Pancreas (tissue), 10 donors: ENCODE measurements at regions not wholly inside any gene's neighbourhood (a gene's known extent, or its start where the extent isn't known, plus 50 kb on each side); places are given as distances from the start of the nearest gene placed in this dataset.

Source experiments
- ATAC-seq, 4 donors: fragments of 200-7000 bp; cut with Tn5 transposase; one replicate each; pipeline versions ENCODE4 v1.8.0 to v1.9.1; 2020; ENCODE audit warnings: mild to moderate bottlenecking in 4 of 4, moderate library complexity in 4 of 4
- DNase-seq, 6 donors: peaks; one replicate each; pipeline ENCODE4 v3.0.0-alpha.2; 2020
- FAIRE-seq: peaks from 2 replicates; lab custom pipeline; 2012; peaks lifted over from hg19 to GRCh38; lab: Jason Lieb, UNC
- H3K27ac ChIP-seq, 4 donors: fragments of 200-600 bp; sonication (generic); 1 replicate in 3 of 4; 2 replicates in 1 of 4; pipeline versions ENCODE4 v1.5.0 to v1.8.0; 2020
- H3K27me3 ChIP-seq, 4 donors: fragments of 200-600 bp; one replicate each; pipeline ENCODE4 v1.8.0; 2021
- H3K36me3 ChIP-seq, 3 donors: fragments of 200-600 bp; sonication (generic) in 1 of 3; one replicate each; pipeline versions ENCODE4 v1.5.0 to v1.8.0; 2020 to 2021
- H3K4me1 ChIP-seq, 3 donors: fragments of 200-600 bp; one replicate each; pipeline ENCODE4 v1.8.0; 2021
- H3K4me3 ChIP-seq, 4 donors: fragments of 200-600 bp; sonication (generic) in 2 of 4; one replicate each; pipeline versions ENCODE4 v1.5.0 to v1.8.0; 2020 to 2021
- H3K9me3 ChIP-seq, 4 donors: fragments of 200-600 bp; one replicate each; pipeline ENCODE4 v1.8.0; 2021
- WGBS, 2 donors: extraction: QIAGEN DNeasy Blood & Tissue Kit; methylation state at CpG; one replicate each; pipeline ENCODE4 v1.1.7; 2013; 5-methylcytosine and 5-hydroxymethylcytosine counted together
- intact Hi-C, 3 donors: fragments of 100-400 bp; cut with DNase I; formaldehyde crosslinking; loops; one replicate each; pipeline versions ENCODE4 v1.11.1 to v1.14.2; 2022
- TF ChIP-seq, protein P1 (sequence below), 4 donors: fragments of 200-600 bp; sonication (generic) in 3 of 4; IDR thresholded peaks; one replicate each; pipeline versions ENCODE4 v1.5.0 to v1.8.0; 2021; ENCODE audit warnings: antibody characterized with exemption in 4 of 4
- donor health status: healthy with polysubstance abuse.
- donor health status: DM: no; HTN: no; CAD: no; lungs with moderate emphysema.
- donor health status: DM: no; HTN: no; CAD: no.
- donor health status: control.
- donor health status: control.
- donor health status: Bipolar disorder and iron deficiency.
- donor health status: DM: yes; HTN: yes; CAD: no.
- donor health status: DM: no; HTN: no; CAD: no.
- donor health status: DM: no; HTN: no; CAD: no.
- donor health status: DM: yes; HTN: yes; CAD: no.

DNA sequence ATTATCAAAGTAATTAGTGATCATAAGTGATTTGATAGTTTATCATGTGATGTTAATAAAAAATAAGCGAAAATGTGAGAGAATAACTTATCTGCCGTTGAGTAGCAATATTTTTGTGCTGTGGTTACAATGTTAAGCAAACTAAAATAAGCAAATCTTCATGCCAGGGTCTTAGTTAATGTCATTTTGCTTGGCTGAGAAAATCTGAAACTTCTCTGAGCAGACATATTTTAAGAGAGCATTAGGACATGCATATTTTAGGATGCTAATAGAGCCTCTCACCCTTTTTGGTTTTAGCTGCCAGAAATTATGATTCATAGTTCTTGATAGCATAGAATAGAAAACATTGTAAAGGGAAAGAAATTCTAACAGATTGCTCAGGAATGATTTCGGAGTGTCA lies 233.5 kb upstream of the ZEB2 start:
- no peak for FAIRE-seq
- TF ChIP-seq, protein P1, sequence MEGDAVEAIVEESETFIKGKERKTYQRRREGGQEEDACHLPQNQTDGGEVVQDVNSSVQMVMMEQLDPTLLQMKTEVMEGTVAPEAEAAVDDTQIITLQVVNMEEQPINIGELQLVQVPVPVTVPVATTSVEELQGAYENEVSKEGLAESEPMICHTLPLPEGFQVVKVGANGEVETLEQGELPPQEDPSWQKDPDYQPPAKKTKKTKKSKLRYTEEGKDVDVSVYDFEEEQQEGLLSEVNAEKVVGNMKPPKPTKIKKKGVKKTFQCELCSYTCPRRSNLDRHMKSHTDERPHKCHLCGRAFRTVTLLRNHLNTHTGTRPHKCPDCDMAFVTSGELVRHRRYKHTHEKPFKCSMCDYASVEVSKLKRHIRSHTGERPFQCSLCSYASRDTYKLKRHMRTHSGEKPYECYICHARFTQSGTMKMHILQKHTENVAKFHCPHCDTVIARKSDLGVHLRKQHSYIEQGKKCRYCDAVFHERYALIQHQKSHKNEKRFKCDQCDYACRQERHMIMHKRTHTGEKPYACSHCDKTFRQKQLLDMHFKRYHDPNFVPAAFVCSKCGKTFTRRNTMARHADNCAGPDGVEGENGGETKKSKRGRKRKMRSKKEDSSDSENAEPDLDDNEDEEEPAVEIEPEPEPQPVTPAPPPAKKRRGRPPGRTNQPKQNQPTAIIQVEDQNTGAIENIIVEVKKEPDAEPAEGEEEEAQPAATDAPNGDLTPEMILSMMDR (IDR thresholded peaks at IDR 0.05): no peak

GRCh38 chr2:144751142-144751905 lies 231.4 kb upstream of the ZEB2 start:
- Histone ChIP-seq H3K4me1 (no peaks in the 10 kb centered on the region), H3K4me3 (no peak overlapping the region), H3K36me3 (no peaks in the 10 kb centered on the region), H3K27me3 (no peaks in the 10 kb centered on the region), H3K9me3 (peaks cover 0 to 4% (median 0%) of the 10 kb centered on the region in 4 donors), H3K27ac (no peak overlapping the region)
- DNase-seq: no peak
- 77 to 85% methylated on average over 3 of the region's 3 CpGs for WGBS, 2 donors
- TF ChIP-seq, protein P1 (IDR thresholded peaks at IDR 0.05): no peak
- ATAC-seq: no peak
- intact Hi-C loops: no loop called here
- FAIRE-seq: no peak

More for the DNA sequence above, 233.5 kb upstream of the ZEB2 start:
- H3K4me1 ChIP-seq: no peaks in the 10 kb centered on the region
- H3K4me3 ChIP-seq: no peak overlapping the region
- H3K9me3 ChIP-seq: no peaks in the 10 kb centered on the region
- DNase-seq: no peak
- no peak overlapping the region for H3K27ac ChIP-seq
- intact Hi-C loops: no loop called here
- H3K27me3 ChIP-seq: no peaks in the 10 kb centered on the region
- no peak for ATAC-seq
- WGBS, 2 donors: 55 to 74% methylated on average over 3 of the region's 3 CpGs
- no peaks in the 10 kb centered on the region for H3K36me3 ChIP-seq

- TF ChIP-seq, protein P1 (IDR thresholded peaks at IDR 0.05): no peak
- intact Hi-C loops: no loop called here
- no peaks in the 10 kb centered on the region for H3K4me1 ChIP-seq
- H3K27me3 ChIP-seq: no peaks in the 10 kb centered on the region
- ATAC-seq (no peak), FAIRE-seq (no peak), DNase-seq (no peak)
- no peak overlapping the region for H3K27ac ChIP-seq
- WGBS, 2 donors: 50 to 51% methylated on average over 1 of the region's 1 CpG
- H3K4me3 ChIP-seq: no peak overlapping the region
- peaks cover 0 to 4% (median 0%) of the 10 kb centered on the region in 4 donors for H3K9me3 ChIP-seq
- H3K36me3 ChIP-seq: no peaks in the 10 kb centered on the region
Observed at GRCh38 chr2:144749188-144749587, 229.3 kb upstream of the ZEB2 start.

DNA sequence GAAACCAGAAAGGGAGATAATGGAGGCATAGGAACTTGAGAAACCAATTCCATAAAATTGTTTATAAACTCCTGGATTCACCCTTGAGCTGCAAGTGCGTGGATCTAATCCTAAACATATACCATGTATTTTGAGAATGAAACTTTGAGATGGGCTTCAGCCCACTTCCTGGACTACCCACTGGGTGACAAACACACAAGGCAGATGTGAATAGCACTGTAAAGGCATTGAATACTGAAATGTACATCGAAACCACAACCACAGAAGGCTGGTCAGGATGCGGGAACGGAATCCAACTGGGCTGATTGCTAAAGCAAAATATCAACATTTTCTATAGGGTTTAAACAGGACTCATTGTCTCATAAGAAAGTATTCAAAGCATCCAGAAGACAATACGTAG lies 228.5 kb upstream of the ZEB2 start:
- Histone ChIP-seq H3K36me3 (no peaks in the 10 kb centered on the region), H3K4me3 (no peak overlapping the region), H3K4me1 (no peaks in the 10 kb centered on the region), H3K27me3 (no peaks in the 10 kb centered on the region), H3K27ac (no peak overlapping the region), H3K9me3 (peaks cover 0 to 4% (median 0%) of the 10 kb centered on the region in 4 donors)
- TF ChIP-seq, protein P1 (IDR thresholded peaks at IDR 0.05): no peak
- intact Hi-C loops: no loop called here
- FAIRE-seq (no peak), ATAC-seq (no peak), DNase-seq (no peak)
- WGBS, 2 donors: 68 to 75% methylated on average over 5 of the region's 5 CpGs

DNA sequence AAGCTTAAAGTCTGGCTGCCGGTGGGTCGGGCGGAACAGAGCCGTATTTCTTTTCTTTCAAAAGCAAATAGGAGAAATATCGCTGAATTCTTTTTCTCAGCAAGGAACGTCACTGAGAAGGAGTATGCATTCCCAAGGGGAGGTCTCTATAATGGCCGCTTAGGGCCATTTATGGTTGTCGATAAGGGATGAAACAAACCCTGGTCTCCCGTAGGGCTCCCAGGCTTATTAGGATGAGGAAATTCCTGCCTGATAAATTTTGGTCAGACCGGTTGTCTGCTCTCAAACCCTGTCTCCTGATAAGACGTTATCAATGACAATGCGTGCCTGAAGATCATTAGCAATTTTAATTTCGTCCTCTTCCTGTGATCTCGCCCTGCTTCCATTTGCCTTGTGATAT lies 227.7 kb upstream of the ZEB2 start:
- H3K9me3 ChIP-seq: peaks cover 0 to 4% (median 0%) of the 10 kb centered on the region in 4 donors
- no peaks in the 10 kb centered on the region for H3K36me3 ChIP-seq
- FAIRE-seq: no peak
- 78 to 85% methylated on average over 14 of the region's 14 CpGs for WGBS, 2 donors
- ATAC-seq: no peak
- H3K4me3 ChIP-seq: no peak overlapping the region
- no peak overlapping the region for H3K27ac ChIP-seq
- intact Hi-C loops: no loop called here
- TF ChIP-seq, protein P1 (IDR thresholded peaks at IDR 0.05): no peak
- no peaks in the 10 kb centered on the region for H3K27me3 ChIP-seq
- no peak for DNase-seq
- H3K4me1 ChIP-seq: no peaks in the 10 kb centered on the region
